OCI-LY7 (cell line): ENCODE measurements at regions not wholly inside any gene's neighbourhood (a gene's known extent, or its start where the extent isn't known, plus 50 kb on each side); places are given as distances from the start of the nearest gene placed in this dataset.

Experiments used
- BruUV-seq: library from RNA; stranded (reverse); fragments of 400-500 nt; replicated peaks from 2 replicates; lab custom pipeline; 2021; lab: Mats Ljungman, UMichigan
- CTCF ChIA-PET: fragments of 300-600 bp; sonication (Branson Sonifier 250); formaldehyde crosslinking; loops from one replicate; lab custom pipeline; 2022; ENCODE audit warnings: antibody characterized with exemption; ENCODE audit not compliant: unreplicated experiment; lab: Charles Lee
- POLR2A ChIA-PET: fragments of 300-600 bp; sonication (Branson Sonifier 250); formaldehyde crosslinking; loops from one replicate; lab custom pipeline; 2022; ENCODE audit warnings: antibody characterized with exemption; lab: Charles Lee
- DNase-seq: peaks from one replicate; pipeline ENCODE4 v3.0.0-alpha.2; 2015; ENCODE audit warnings: low spot score
- H2AFZ ChIP-seq: fragments of 200-600 bp; sonication (generic), shearing (Covaris generic); 2 replicates; pipeline ENCODE4 v1.6.1; 2014; ENCODE audit warnings: mild to moderate bottlenecking, antibody characterized with exemption, low read length, moderate library complexity
- H3K27ac ChIP-seq: fragments of 200-600 bp; sonication (generic); 2 replicates; pipeline ENCODE4 v1.5.1; 2014; ENCODE audit warnings: mixed run types, low read depth, mild to moderate bottlenecking, moderate library complexity, low read length, inconsistent platforms; ENCODE audit not compliant: poor library complexity, severe bottlenecking
- H3K36me3 ChIP-seq: fragments of 200-600 bp; sonication (generic); 2 replicates; pipeline ENCODE4 v1.6.1; 2014; ENCODE audit warnings: mild to moderate bottlenecking, antibody characterized with exemption, low read length, moderate library complexity, mixed read lengths; ENCODE audit not compliant: insufficient read depth
- H3K4me1 ChIP-seq: fragments of 200-600 bp; sonication (generic); 2 replicates; pipeline ENCODE4 v1.5.1; 2014; ENCODE audit warnings: mild to moderate bottlenecking, low read length; ENCODE audit not compliant: insufficient read depth, poor library complexity, severe bottlenecking
- H3K4me2 ChIP-seq: fragments of 200-600 bp; sonication (generic); 2 replicates; pipeline ENCODE4 v1.6.1; 2014; ENCODE audit warnings: mild to moderate bottlenecking, low read length
- H3K4me3 ChIP-seq: fragments of 200-600 bp; sonication (generic); 2 replicates; pipeline ENCODE4 v1.5.1; 2014; ENCODE audit warnings: mild to moderate bottlenecking, low read depth, low read length; ENCODE audit not compliant: poor library complexity, severe bottlenecking
- H3K79me2 ChIP-seq: fragments of 200-600 bp; sonication (generic); 2 replicates; pipeline ENCODE4 v1.6.1; 2016; ENCODE audit warnings: low read depth, mild to moderate bottlenecking, low read length, moderate library complexity, mixed read lengths; ENCODE audit not compliant: insufficient read depth
- H3K9me2 ChIP-seq: fragments of 200-600 bp; sonication (generic); 2 replicates; pipeline ENCODE4 v1.6.1; 2016; ENCODE audit warnings: mild to moderate bottlenecking, low read length, mixed read lengths; ENCODE audit not compliant: insufficient read depth
- H3K9me3 ChIP-seq: fragments of 200-600 bp; sonication (generic); 2 replicates; pipeline ENCODE4 v1.6.1; 2014; ENCODE audit warnings: mild to moderate bottlenecking, mixed run types, low read length, mixed read lengths
- H4K20me1 ChIP-seq: fragments of 200-600 bp; sonication (generic); 2 replicates; pipeline ENCODE4 v1.6.1; 2014; ENCODE audit warnings: mild to moderate bottlenecking, antibody characterized with exemption, low read length, moderate library complexity, mixed read lengths; ENCODE audit not compliant: insufficient read depth
- EZH2phosphoT487 ChIP-seq: fragments of 200-600 bp; sonication (generic); IDR thresholded peaks from 2 replicates; pipeline ENCODE4 v1.6.1; 2018; ENCODE audit warnings: low read depth, borderline replicate concordance, mild to moderate bottlenecking, mixed run types, antibody characterized with exemption, low read length, moderate library complexity, mixed read lengths
- intact Hi-C: fragments of 100-400 bp; cut with micrococcal nuclease; formaldehyde crosslinking; loops from one replicate; pipeline ENCODE4 v1.10.0; 2022; ENCODE audit not compliant: unreplicated experiment
- TF ChIP-seq, protein P1 (sequence below): fragments of 200-600 bp; sonication (generic); conservative IDR thresholded peaks from 2 replicates; pipeline ENCODE4 v1.5.1; 2014; ENCODE audit warnings: mild to moderate bottlenecking, antibody characterized with exemption, low read length, moderate library complexity, mixed read lengths

- no peaks in the 10 kb centered on the region for H3K4me1 ChIP-seq
- H3K4me2 ChIP-seq: no peak overlapping the region
- DNase-seq: no peak
- TF ChIP-seq, protein P1, sequence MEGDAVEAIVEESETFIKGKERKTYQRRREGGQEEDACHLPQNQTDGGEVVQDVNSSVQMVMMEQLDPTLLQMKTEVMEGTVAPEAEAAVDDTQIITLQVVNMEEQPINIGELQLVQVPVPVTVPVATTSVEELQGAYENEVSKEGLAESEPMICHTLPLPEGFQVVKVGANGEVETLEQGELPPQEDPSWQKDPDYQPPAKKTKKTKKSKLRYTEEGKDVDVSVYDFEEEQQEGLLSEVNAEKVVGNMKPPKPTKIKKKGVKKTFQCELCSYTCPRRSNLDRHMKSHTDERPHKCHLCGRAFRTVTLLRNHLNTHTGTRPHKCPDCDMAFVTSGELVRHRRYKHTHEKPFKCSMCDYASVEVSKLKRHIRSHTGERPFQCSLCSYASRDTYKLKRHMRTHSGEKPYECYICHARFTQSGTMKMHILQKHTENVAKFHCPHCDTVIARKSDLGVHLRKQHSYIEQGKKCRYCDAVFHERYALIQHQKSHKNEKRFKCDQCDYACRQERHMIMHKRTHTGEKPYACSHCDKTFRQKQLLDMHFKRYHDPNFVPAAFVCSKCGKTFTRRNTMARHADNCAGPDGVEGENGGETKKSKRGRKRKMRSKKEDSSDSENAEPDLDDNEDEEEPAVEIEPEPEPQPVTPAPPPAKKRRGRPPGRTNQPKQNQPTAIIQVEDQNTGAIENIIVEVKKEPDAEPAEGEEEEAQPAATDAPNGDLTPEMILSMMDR: no peak
- no peak for TF ChIP-seq EZH2phosphoT487
- no peak overlapping the region for H3K27ac ChIP-seq
- no peak overlapping the region for H2AFZ ChIP-seq
- no TSS peak for BruUV-seq
- H3K79me2 ChIP-seq: no peaks in the 10 kb centered on the region
- H3K36me3 ChIP-seq: no peaks in the 10 kb centered on the region
- no peak overlapping the region for H3K4me3 ChIP-seq
- no peaks in the 10 kb centered on the region for H3K9me3 ChIP-seq
- ChIA-PET POLR2A (interaction anchor here (1.0 kb wide), 1 partner anchor 11 kb away, joined by 5 read pairs; no protein-coding TSS in a partner anchor), CTCF (no interaction called here)
- no peaks in the 10 kb centered on the region for H4K20me1 ChIP-seq
- no peaks in the 10 kb centered on the region for H3K9me2 ChIP-seq
- intact Hi-C loops: no loop called here
Observed at GRCh38 chr14:98953551-98954348, 318.2 kb downstream of the BCL11B start.

DNA sequence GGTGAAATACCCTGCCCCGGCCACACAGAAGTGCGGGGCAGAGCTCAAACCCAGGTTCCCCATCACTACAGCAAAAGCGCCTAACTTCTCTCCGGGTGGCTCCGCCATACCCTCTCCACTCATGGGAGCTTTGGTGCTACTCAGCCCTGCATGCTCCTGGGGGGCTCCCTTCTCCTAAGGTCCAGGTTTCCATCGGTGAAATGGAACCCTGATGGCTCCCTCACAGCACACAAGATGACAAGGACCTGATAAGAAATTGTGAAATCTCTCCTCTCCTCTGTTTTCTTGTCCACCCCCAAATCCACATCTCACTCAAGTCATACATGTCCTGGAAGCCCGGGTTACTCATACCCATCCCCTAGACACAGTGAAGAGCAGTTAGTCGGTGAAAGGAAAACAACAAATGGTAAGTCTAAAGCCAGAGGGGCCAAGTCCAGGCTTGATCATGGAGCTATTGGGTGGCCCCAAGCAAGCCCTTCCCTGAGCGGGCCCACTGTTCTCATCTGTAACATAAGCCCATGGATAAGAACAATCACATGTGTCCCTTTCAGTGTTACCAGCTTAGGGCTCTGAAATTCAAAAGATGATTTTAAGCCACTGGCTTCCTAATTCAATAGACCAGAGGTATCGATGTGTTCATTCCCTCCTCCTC, 317.5 kb downstream of the BCL11B start:
- H3K27ac ChIP-seq: no peak overlapping the region
- TF ChIP-seq EZH2phosphoT487: no peak
- TF ChIP-seq, protein P1: no peak
- H3K36me3 ChIP-seq: no peaks in the 10 kb centered on the region
- H3K79me2 ChIP-seq: no peaks in the 10 kb centered on the region
- no peaks in the 10 kb centered on the region for H3K9me2 ChIP-seq
- no peaks in the 10 kb centered on the region for H4K20me1 ChIP-seq
- no TSS peak for BruUV-seq
- H3K4me1 ChIP-seq: no peaks in the 10 kb centered on the region
- no peaks in the 10 kb centered on the region for H3K9me3 ChIP-seq
- intact Hi-C loops: no loop called here
- ChIA-PET CTCF (no interaction called here), POLR2A (interaction anchor here (0.6 to 1.0 kb wide), 2 partner anchors 11 to 287 kb away, joined by 3 to 5 read pairs; no protein-coding TSS in a partner anchor)
- H3K4me2 ChIP-seq: no peak overlapping the region
- no peak for DNase-seq
- H2AFZ ChIP-seq: no peak overlapping the region
- no peak overlapping the region for H3K4me3 ChIP-seq
